ENCODE measurements at regions not wholly inside any gene's neighbourhood (a gene's known extent, or its start where the extent isn't known, plus 50 kb on each side); places are given as distances from the start of the nearest gene placed in this dataset.

DNA sequence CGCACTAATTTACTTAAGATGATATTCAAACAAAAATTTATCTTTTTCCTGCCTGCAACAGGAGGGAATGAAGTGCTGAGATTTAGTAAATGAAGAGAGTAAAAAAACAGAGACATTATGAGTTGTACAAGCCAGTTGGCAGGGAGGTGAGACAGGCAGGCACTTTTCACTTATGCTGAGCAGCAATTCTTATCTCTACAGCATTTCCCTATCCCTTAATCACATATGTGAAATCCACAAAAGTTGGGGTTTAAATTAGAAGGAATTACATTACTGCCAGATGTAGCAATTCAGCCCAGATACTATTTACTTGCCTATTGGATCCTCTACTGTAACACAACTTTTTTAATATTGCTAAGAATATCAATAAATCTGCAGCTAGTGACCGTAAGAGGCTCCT, 314.2 kb upstream of the LRP1B start:
- POLR2A ChIA-PET (ENCODE audit: partially characterized antibody), result no interaction called here
- H3K23me2 ChIP-seq (ENCODE audit: low read depth, low read length), result no peaks in the 10 kb centered on the region
- WGBS, 2 experiments (ENCODE audit: extremely low coverage in 1 of 2, insufficient coverage in 1 of 2, insufficient read length in 1 of 2, insufficient replicate concordance in 2 of 2, low coverage in 1 of 2, low lambda C conversion rate in 2 of 2, missing lambda C conversion rate in 1 of 2), result 98% methylated on average over 2 of the region's 2 CpGs; no CpG with 5 or more reads in 1 of the 2 experiments
- DNase-seq (ENCODE audit: low read depth in 1 of 2, low spot score in 2 of 2) (no peak), FAIRE-seq (no peak)
- H3K27me3 ChIP-seq (replicated peaks in 1 of 4; ENCODE audit: control insufficient read depth in 3 of 4, extremely low read depth in 1 of 4, insufficient read depth in 3 of 4, low read length in 3 of 4), result no peaks in the 10 kb centered on the region
- H4K20me1 ChIP-seq (replicated peaks in 1 of 2; ENCODE audit: control insufficient read depth in 1 of 2, insufficient read depth in 2 of 2, low read length in 2 of 2), result no peaks in the 10 kb centered on the region
- H3K4me3 ChIP-seq (ENCODE audit: extremely low read depth in 1 of 4, insufficient read depth in 2 of 4, low read depth in 3 of 4, low read length in 4 of 4), result no peak overlapping the region
- H3K79me2 ChIP-seq (ENCODE audit: control insufficient read depth in 1 of 2, insufficient read depth in 2 of 2, low read length in 2 of 2), result no peaks in the 10 kb centered on the region
- H2AFZ ChIP-seq (ENCODE audit: low read length), result no peak overlapping the region
- no peaks in the 10 kb centered on the region for H3K79me1 ChIP-seq (ENCODE audit: low read depth, low read length)
- H2BK120ac ChIP-seq (replicated peaks; ENCODE audit: low read depth, low read length), result no peak overlapping the region
- H3K56ac ChIP-seq (replicated peaks; ENCODE audit: insufficient read length, low read depth, low read length), result no peak overlapping the region
- H2BK15ac ChIP-seq (ENCODE audit: low read length), result no peak overlapping the region
- no peak overlapping the region for H2BK5ac ChIP-seq (ENCODE audit: low read depth, low read length)
- CTCF ChIA-PET (ENCODE audit: partially characterized antibody), result no interaction called here
- H4K5ac ChIP-seq (ENCODE audit: insufficient read length, low read depth, low read length), result no peak overlapping the region
- no peaks in the 10 kb centered on the region for H3K36me3 ChIP-seq (ENCODE audit: control insufficient read depth in 2 of 4, insufficient read depth in 4 of 4, low read length in 3 of 4)
- H2BK12ac ChIP-seq (ENCODE audit: low read depth, low read length), result no peak overlapping the region
- no peak overlapping the region for H3K18ac ChIP-seq (ENCODE audit: extremely low read depth, low read length)
- no peaks in the 10 kb centered on the region for H3K9me3 ChIP-seq (ENCODE audit: insufficient read depth in 2 of 2, low read depth in 1 of 2, low read length in 1 of 2)
- H3K23ac ChIP-seq (ENCODE audit: insufficient read length), result no peak overlapping the region
- H4K91ac ChIP-seq (replicated peaks; ENCODE audit: insufficient read length, low read length), result no peak overlapping the region
- H2AK5ac ChIP-seq (ENCODE audit: low read depth, low read length), result no peak overlapping the region
- H3K4ac ChIP-seq (replicated peaks; ENCODE audit: insufficient read length, low read depth, low read length), result no peak overlapping the region
- no peaks in the 10 kb centered on the region for H3K4me1 ChIP-seq (replicated peaks in 1 of 4; ENCODE audit: control insufficient read depth in 3 of 4, insufficient read depth in 4 of 4, low read length in 3 of 4)
- no peak overlapping the region for H3K14ac ChIP-seq (ENCODE audit: insufficient read length)
- H4K8ac ChIP-seq (ENCODE audit: extremely low read depth, insufficient read depth, low read length), result no peak overlapping the region
- no peak overlapping the region for H3K9ac ChIP-seq (replicated peaks in 1 of 4; ENCODE audit: extremely low read depth in 1 of 4, low read depth in 3 of 4, low read length in 3 of 4)
- no peak overlapping the region for H3K4me2 ChIP-seq (ENCODE audit: insufficient read depth in 1 of 2, low read depth in 2 of 2, low read length in 2 of 2)
- H3K27ac ChIP-seq (ENCODE audit: low read depth, low read length), result no peak overlapping the region
- H2BK20ac ChIP-seq (ENCODE audit: low read length), result no peak overlapping the region
- TF ChIP-seq POLR2AphosphoS5 (IDR thresholded peaks at IDR 0.05; ENCODE audit: low read depth, low read length) (no peak), EGR1 (IDR thresholded peaks at IDR 0.05; ENCODE audit: borderline replicate concordance, low read depth, low read length) (no peak), RNF2 (IDR thresholded peaks at IDR 0.05; ENCODE audit: borderline replicate concordance, low read depth, low read length, missing control alignments, poor library complexity, severe bottlenecking) (no peak), SP1 (IDR thresholded peaks at IDR 0.05; ENCODE audit: low read depth, low read length) (no peak), TBP (IDR thresholded peaks at IDR 0.05; ENCODE audit: low read depth, low read length) (no peak), TAF1 (IDR thresholded peaks at IDR 0.05; ENCODE audit: low read depth, low read length) (no peak), SUZ12 (IDR thresholded peaks at IDR 0.05; ENCODE audit: low read length) (no peak), NANOG (IDR thresholded peaks at IDR 0.05; ENCODE audit: insufficient read depth, low read depth, low read length, poor library complexity, severe bottlenecking) (no peak), MAFK (IDR thresholded peaks at IDR 0.05; ENCODE audit: low read depth, low read length) (no peak), KDM1A (IDR thresholded peaks at IDR 0.05; ENCODE audit: borderline replicate concordance, low read length) (no peak), JUND (IDR thresholded peaks at IDR 0.05; ENCODE audit: low read length) (no peak), BCL11A (IDR thresholded peaks at IDR 0.05; ENCODE audit: low read depth in 2 of 2, low read length in 2 of 2) (no peak), RAD21 (IDR thresholded peaks at IDR 0.05 in 1 of 2, conservative IDR thresholded peaks at IDR 0.05 in 1 of 2; ENCODE audit: low read depth in 2 of 2, low read length in 2 of 2) (no peak), SP2 (IDR thresholded peaks at IDR 0.05; ENCODE audit: low read length) (no peak)
- TF ChIP-seq, protein P1, sequence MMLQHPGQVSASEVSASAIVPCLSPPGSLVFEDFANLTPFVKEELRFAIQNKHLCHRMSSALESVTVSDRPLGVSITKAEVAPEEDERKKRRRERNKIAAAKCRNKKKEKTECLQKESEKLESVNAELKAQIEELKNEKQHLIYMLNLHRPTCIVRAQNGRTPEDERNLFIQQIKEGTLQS (IDR thresholded peaks at IDR 0.05; ENCODE audit: insufficient read depth, low read depth, low read length), result no peak

Data from H1 (cell line).